ENCODE measurements at regions not wholly inside any gene's neighbourhood (a gene's known extent, or its start where the extent isn't known, plus 50 kb on each side); places are given as distances from the start of the nearest gene placed in this dataset.

Small RNA genes lying in the stretch of these regions (small RNA-seq; reads per million reads assigned to genes)
- gene AL031183.1 (0 reads per million in 2 experiments), gene RF00012 (0 to 0.12 reads per million in 2 experiments), gene RF00088 (0 reads per million in 2 experiments), gene RN7SL93P (0 reads per million in 2 experiments), gene RNU1-57P (0 reads per million in 2 experiments), gene RNU6-1015P (0 reads per million in 2 experiments)
